ENCODE measurements at regions not wholly inside any gene's neighbourhood (a gene's known extent, or its start where the extent isn't known, plus 50 kb on each side); places are given as distances from the start of the nearest gene placed in this dataset.
A peak's percentile ranks its signal among the peaks of the same experiment; 100 is the strongest.

DNA sequence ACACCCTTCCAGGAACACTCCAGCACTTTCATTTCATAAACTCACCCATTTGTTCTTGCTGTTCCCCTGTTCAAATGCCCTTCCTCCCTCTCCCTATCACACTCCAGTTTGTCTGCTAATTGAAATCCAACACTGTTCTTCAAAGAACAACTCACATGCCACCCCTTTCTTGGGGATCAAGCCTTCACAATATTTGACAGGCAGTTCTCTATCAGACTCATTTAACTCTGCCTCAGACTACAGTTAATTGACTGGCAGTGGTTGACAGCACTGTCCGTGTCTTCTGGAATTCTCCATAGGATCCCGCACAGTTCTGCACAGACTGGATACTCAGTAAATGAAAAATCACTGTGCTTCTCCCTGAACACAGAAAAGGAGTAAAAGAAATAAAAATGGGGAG lies 87.8 kb downstream of the PMP22 start:
- no peaks in the 10 kb centered on the region for H3K9me3 ChIP-seq (ENCODE audit: low read depth)
- no peaks in the 10 kb centered on the region for H3K79me2 ChIP-seq
- no peaks in the 10 kb centered on the region for H3K36me3 ChIP-seq (replicated peaks; ENCODE audit: insufficient read depth, low read depth)
- no peaks in the 10 kb centered on the region for H3K9me2 ChIP-seq (replicated peaks; ENCODE audit: insufficient read depth)
- no peak overlapping the region for H3K4me2 ChIP-seq
- H3K27me3 ChIP-seq: no peaks in the 10 kb centered on the region
- DNase-seq (ENCODE audit: low spot score): no peak
- TF ChIP-seq, protein P1, sequence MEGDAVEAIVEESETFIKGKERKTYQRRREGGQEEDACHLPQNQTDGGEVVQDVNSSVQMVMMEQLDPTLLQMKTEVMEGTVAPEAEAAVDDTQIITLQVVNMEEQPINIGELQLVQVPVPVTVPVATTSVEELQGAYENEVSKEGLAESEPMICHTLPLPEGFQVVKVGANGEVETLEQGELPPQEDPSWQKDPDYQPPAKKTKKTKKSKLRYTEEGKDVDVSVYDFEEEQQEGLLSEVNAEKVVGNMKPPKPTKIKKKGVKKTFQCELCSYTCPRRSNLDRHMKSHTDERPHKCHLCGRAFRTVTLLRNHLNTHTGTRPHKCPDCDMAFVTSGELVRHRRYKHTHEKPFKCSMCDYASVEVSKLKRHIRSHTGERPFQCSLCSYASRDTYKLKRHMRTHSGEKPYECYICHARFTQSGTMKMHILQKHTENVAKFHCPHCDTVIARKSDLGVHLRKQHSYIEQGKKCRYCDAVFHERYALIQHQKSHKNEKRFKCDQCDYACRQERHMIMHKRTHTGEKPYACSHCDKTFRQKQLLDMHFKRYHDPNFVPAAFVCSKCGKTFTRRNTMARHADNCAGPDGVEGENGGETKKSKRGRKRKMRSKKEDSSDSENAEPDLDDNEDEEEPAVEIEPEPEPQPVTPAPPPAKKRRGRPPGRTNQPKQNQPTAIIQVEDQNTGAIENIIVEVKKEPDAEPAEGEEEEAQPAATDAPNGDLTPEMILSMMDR (IDR thresholded peaks at IDR 0.05; ENCODE audit: poor library complexity): no peak
- TF ChIP-seq EZH2 (IDR thresholded peaks at IDR 0.05; ENCODE audit: borderline replicate concordance) (no peak), EZH2phosphoT487 (IDR thresholded peaks at IDR 0.05; ENCODE audit: low read depth, severe bottlenecking, unreplicated experiment) (no peak)
- no peak overlapping the region for H3K4me3 ChIP-seq
- WGBS (ENCODE audit: low lambda C conversion rate, missing lambda C conversion rate): 93% methylated on average over 2 of the region's 2 CpGs
- H4K20me1 ChIP-seq (ENCODE audit: insufficient read depth, poor library complexity, severe bottlenecking): no peaks in the 10 kb centered on the region
- no peaks in the 10 kb centered on the region for H3K4me1 ChIP-seq (ENCODE audit: insufficient read depth)
- H3K27ac ChIP-seq: no peak overlapping the region
- H2AFZ ChIP-seq: no peak overlapping the region

DNA sequence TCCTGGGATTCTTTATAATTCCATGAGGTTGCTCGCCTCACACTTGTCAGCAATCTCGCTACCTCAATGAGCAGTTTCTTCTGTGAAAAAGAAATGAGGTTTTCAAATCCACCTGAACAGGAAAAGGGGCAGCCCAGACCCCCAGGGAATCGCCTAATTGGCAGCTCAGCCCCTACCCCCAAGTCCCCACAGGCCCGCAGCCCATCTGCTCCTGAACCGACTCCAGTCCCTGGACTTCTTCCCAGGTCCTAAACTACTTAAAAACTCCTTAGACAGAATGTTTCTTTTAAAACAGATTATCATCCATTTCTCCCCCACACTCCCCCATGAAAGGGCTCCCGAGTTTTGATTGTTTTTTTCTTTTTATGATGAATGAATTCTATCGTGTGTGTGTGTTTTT lies 89.8 kb downstream of the PMP22 start:
- H3K27ac ChIP-seq: no peak overlapping the region
- H3K9me3 ChIP-seq (ENCODE audit: low read depth): no peaks in the 10 kb centered on the region
- no peaks in the 10 kb centered on the region for H3K4me1 ChIP-seq (ENCODE audit: insufficient read depth)
- H3K4me3 ChIP-seq: no peak overlapping the region
- DNase-seq (ENCODE audit: low spot score): no peak
- H3K27me3 ChIP-seq: no peaks in the 10 kb centered on the region
- no peak overlapping the region for H3K4me2 ChIP-seq
- H3K36me3 ChIP-seq (replicated peaks; ENCODE audit: insufficient read depth, low read depth): no peaks in the 10 kb centered on the region
- H3K79me2 ChIP-seq: no peaks in the 10 kb centered on the region
- 79% methylated on average over 7 of the region's 7 CpGs for WGBS (ENCODE audit: low lambda C conversion rate, missing lambda C conversion rate)
- no peaks in the 10 kb centered on the region for H3K9me2 ChIP-seq (replicated peaks; ENCODE audit: insufficient read depth)
- no peaks in the 10 kb centered on the region for H4K20me1 ChIP-seq (ENCODE audit: insufficient read depth, poor library complexity, severe bottlenecking)
- H2AFZ ChIP-seq: no peak overlapping the region
- TF ChIP-seq, protein P1 (IDR thresholded peaks at IDR 0.05; ENCODE audit: poor library complexity): no peak
- TF ChIP-seq EZH2phosphoT487 (IDR thresholded peaks at IDR 0.05; ENCODE audit: low read depth, severe bottlenecking, unreplicated experiment) (no peak), EZH2 (IDR thresholded peaks at IDR 0.05; ENCODE audit: borderline replicate concordance) (no peak)

DNA sequence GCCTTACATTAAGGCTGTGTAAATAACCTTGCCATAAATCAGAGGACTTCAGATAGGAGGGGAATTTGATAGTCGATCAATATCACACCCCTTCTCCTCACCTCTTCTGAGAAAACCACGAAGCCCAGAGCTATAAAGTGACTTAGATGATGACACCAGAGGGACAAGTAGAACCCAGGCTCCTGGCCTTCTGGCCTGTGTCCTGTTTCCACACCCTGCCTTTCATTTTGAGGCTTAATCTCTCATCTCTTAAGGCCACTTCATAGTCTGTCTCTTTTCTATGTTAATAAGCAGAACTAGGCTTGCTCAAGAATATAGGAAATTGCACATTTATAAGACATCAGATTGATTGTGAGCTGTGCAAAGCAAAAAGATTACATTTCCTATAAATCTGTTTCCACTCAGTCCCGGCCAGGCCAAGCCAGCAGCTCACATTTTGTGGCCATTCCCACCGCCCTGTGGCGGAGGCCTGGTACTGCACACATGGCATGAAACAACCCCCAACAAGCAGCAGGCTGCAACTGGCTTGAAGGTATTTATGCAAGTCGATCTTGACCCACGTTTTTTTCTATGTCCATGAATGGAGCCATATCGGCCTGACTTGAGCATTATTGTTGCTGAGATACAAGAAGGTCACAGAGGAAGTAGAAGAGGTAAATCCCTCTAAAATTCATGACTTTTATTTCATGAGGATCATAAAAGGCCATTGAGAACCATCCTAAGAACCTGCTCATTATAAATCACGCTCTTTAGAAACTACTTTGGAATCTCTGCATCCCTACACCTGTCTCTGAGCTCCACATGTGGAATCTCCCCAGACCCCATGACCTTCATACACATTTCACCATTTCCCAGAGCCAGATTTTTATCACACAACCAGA lies 93.7 kb downstream of the PMP22 start:
- Histone ChIP-seq H3K36me3 (replicated peaks; ENCODE audit: insufficient read depth, low read depth) (no peaks in the 10 kb centered on the region), H4K20me1 (ENCODE audit: insufficient read depth, poor library complexity, severe bottlenecking) (no peaks in the 10 kb centered on the region), H3K4me2 (no peak overlapping the region), H2AFZ (no peak overlapping the region), H3K9me3 (ENCODE audit: low read depth) (no peaks in the 10 kb centered on the region), H3K27me3 (no peaks in the 10 kb centered on the region), H3K4me1 (ENCODE audit: insufficient read depth) (no peaks in the 10 kb centered on the region), H3K27ac (no peak overlapping the region), H3K9me2 (replicated peaks; ENCODE audit: insufficient read depth) (no peaks in the 10 kb centered on the region), H3K4me3 (no peak overlapping the region), H3K79me2 (no peaks in the 10 kb centered on the region)
- no peak for TF ChIP-seq EZH2phosphoT487 (IDR thresholded peaks at IDR 0.05; ENCODE audit: low read depth, severe bottlenecking, unreplicated experiment)
- TF ChIP-seq EZH2 (IDR thresholded peaks at IDR 0.05; ENCODE audit: borderline replicate concordance): no peak
- TF ChIP-seq, protein P1 (IDR thresholded peaks at IDR 0.05; ENCODE audit: poor library complexity): peak; percentile 89
- 22% methylated on average over 9 of the region's 9 CpGs for WGBS (ENCODE audit: low lambda C conversion rate, missing lambda C conversion rate)
- DNase-seq (ENCODE audit: low spot score): peak; percentile 85

Measured in hepatocyte (in vitro differentiated cells).